C4-2B (cell line): ENCODE measurements at regions not wholly inside any gene's neighbourhood (a gene's known extent, or its start where the extent isn't known, plus 50 kb on each side); places are given as distances from the start of the nearest gene placed in this dataset.

ENCODE experiments used
- CTCF ChIP-seq: fragments of 450-650 bp; conservative IDR thresholded peaks from 2 replicates; pipeline ENCODE4 v1.5.1; 2017; ENCODE audit warnings: mild to moderate bottlenecking
- ZFX ChIP-seq: fragments of 450-650 bp; IDR thresholded peaks from 2 replicates; pipeline ENCODE4 v1.6.1; 2017

- TF ChIP-seq CTCF, result no peak
- no peak for TF ChIP-seq ZFX
Measured at GRCh38 chr3:31105438-31106077, 211.1 kb upstream of the GADL1 start.
